Testis (tissue), 2 donors: ENCODE measurements at regions not wholly inside any gene's neighbourhood (a gene's known extent, or its start where the extent isn't known, plus 50 kb on each side); places are given as distances from the start of the nearest gene placed in this dataset.

Experiments
- POLR2A ChIP-seq: fragments of 450-650 bp; IDR thresholded peaks from one replicate; pipeline ENCODE4 v1.6.1; 2017; ENCODE audit warnings: antibody characterized with exemption, mild to moderate bottlenecking, moderate library complexity
- TF ChIP-seq, protein P1 (sequence below), 3 experiments: fragments of 450-650 bp in 2 of 3; fragments of 200-600 bp in 1 of 3; sonication (generic) in 1 of 3; IDR thresholded peaks; one replicate each; pipeline ENCODE4 v1.5.1; 2016 to 2019; ENCODE audit warnings: antibody characterized with exemption in 3 of 3, mild to moderate bottlenecking in 2 of 3, moderate library complexity in 1 of 3

DNA sequence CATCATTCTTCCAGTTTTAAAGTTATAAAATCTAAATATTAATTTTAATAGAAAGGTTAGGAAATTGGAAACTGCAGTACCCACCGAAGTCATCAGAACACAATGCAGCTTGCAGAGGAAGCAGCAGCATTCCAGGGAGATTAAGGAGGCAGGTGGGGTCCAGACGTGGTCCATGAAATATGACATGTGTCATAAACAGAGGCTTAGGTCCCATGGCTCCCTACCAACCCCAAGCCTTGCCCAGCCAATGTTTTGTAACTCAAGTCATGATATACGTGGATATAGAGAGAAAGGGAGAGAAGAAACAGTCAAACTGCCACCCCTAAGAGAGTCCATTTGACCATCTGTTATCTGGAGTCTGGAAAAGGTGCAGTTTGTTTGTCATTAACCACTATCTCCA is 670.0 kb downstream of the TOX3 start:
- TF ChIP-seq, protein P1, sequence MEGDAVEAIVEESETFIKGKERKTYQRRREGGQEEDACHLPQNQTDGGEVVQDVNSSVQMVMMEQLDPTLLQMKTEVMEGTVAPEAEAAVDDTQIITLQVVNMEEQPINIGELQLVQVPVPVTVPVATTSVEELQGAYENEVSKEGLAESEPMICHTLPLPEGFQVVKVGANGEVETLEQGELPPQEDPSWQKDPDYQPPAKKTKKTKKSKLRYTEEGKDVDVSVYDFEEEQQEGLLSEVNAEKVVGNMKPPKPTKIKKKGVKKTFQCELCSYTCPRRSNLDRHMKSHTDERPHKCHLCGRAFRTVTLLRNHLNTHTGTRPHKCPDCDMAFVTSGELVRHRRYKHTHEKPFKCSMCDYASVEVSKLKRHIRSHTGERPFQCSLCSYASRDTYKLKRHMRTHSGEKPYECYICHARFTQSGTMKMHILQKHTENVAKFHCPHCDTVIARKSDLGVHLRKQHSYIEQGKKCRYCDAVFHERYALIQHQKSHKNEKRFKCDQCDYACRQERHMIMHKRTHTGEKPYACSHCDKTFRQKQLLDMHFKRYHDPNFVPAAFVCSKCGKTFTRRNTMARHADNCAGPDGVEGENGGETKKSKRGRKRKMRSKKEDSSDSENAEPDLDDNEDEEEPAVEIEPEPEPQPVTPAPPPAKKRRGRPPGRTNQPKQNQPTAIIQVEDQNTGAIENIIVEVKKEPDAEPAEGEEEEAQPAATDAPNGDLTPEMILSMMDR (IDR thresholded peaks at IDR 0.05): no peak
- no peak for TF ChIP-seq POLR2A
